ENCODE measurements at regions not wholly inside any gene's neighbourhood (a gene's known extent, or its start where the extent isn't known, plus 50 kb on each side); places are given as distances from the start of the nearest gene placed in this dataset.

DNA sequence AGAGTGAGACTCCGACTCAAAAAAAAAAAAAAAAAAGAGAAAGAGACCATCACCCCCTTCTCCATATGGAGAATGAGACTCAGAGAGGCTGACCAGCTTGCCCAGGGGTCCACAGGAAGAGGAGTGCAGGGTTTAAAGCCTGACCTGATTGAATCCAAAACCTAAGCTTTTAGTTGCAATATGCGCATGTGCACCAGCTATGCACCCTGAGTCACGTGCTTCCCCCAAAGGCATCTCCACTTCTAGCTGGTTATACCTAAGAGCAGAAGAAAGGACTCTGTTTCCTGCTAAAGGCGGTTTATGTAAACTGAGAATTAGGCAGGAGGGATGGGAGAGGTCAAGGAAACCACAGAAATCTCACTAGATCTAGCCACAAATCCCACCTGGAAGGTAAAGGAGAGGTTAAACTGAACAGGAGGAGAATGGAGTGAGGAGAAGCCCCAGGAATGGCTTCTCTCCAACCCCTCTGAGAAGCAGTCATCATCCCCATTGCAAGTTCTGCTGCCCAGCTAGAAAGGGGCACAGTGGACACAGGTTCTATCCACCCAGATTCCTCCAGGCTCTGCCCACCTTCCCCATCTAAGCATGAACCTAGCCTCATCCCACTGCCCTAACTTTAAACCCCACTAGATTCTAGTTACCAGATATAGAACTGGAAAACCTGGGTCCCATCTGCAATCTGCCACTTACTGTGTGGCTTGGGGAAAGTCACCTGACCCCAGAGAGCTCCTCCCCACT is 171.3 kb downstream of the ACTL7B start:
- H2AFZ ChIP-seq (ENCODE audit: low read depth) = no peak overlapping the region
- no peaks in the 10 kb centered on the region for H3K79me2 ChIP-seq (ENCODE audit: insufficient read depth, low read depth)
- no peaks in the 10 kb centered on the region for H3K27me3 ChIP-seq (ENCODE audit: insufficient read depth, low read depth)
- no peak overlapping the region for H3K4me3 ChIP-seq (IDR thresholded peaks at IDR 0.05; ENCODE audit: insufficient read depth, low read depth, low read length)
- H3K36me3 ChIP-seq (ENCODE audit: insufficient read depth) = no peaks in the 10 kb centered on the region
- H3K4me1 ChIP-seq (ENCODE audit: low read depth, poor library complexity, severe bottlenecking) = no peaks in the 10 kb centered on the region
- H3K4me2 ChIP-seq = no peak overlapping the region
- H3K9ac ChIP-seq = no peak overlapping the region
- no peak overlapping the region for H3K27ac ChIP-seq
- no peak for TF ChIP-seq CTCF (conservative IDR thresholded peaks at IDR 0.05; ENCODE audit: low read depth, low read length)
- H4K20me1 ChIP-seq (ENCODE audit: insufficient read depth) = no peaks in the 10 kb centered on the region

DNA sequence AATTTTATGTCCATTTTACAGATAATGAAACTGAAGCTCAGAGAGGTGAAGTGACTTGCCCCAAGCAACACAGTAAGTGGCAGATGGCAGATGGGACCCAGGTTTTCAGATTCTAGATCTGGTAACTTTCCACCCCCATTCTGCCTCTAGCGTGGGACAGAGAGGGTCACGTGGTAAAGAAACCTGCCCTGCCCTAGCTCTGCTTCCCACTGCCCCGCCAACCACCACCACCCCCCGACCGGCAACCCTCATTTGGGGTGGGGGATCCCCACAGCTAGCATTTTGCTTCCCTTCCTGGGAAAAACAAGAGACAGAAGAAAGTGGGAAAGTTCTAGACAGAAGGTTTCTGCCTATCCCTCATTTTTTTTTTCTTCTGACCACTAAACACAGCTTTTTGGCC is 172.5 kb downstream of the ACTL7B start:
- no peaks in the 10 kb centered on the region for H3K4me1 ChIP-seq (ENCODE audit: low read depth, poor library complexity, severe bottlenecking)
- H3K36me3 ChIP-seq (ENCODE audit: insufficient read depth) = no peaks in the 10 kb centered on the region
- no peak for TF ChIP-seq CTCF (conservative IDR thresholded peaks at IDR 0.05; ENCODE audit: low read depth, low read length)
- H3K27ac ChIP-seq = no peak overlapping the region
- no peaks in the 10 kb centered on the region for H3K79me2 ChIP-seq (ENCODE audit: insufficient read depth, low read depth)
- H3K4me3 ChIP-seq (IDR thresholded peaks at IDR 0.05; ENCODE audit: insufficient read depth, low read depth, low read length) = no peak overlapping the region
- no peak overlapping the region for H3K9ac ChIP-seq
- H4K20me1 ChIP-seq (ENCODE audit: insufficient read depth) = no peaks in the 10 kb centered on the region
- no peaks in the 10 kb centered on the region for H3K27me3 ChIP-seq (ENCODE audit: insufficient read depth, low read depth)
- H3K4me2 ChIP-seq = no peak overlapping the region
- no peak overlapping the region for H2AFZ ChIP-seq (ENCODE audit: low read depth)

DNA sequence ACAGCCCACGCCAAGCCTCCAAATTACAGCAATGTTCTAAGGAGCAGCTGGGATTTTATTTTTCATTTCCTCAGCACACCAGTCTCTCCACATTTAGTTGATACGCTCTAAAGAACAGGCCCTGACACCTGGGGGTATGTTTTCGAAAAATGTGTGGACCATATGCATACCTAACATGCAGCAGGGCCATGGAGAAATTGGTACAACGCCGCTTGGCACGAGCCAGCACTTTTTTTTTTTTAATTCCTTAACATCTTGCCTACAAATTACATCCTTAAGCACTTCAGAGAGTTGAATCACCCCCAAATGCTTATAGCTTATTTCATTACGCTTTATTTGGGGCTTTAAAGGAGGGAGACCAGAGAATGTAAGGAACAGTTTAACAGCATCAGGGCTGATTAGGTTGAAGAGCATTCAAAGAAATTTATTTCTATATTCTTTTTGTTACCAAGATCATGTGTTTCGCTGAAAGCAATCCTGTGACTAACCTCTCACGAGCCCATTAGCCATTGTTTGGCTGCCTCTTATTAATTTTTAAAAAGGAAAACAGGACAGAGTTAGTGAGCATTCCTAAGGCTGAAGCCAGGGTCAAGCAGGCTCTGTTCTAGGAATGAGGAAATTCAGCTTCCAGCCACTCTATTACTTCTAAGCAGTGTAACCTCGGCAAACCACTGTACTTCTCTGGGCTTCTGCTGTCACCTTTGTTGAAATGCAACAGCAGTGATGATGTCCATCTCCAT is 173.8 kb downstream of the ACTL7B start:
- Histone ChIP-seq H3K4me3 (IDR thresholded peaks at IDR 0.05; ENCODE audit: insufficient read depth, low read depth, low read length) (no peak overlapping the region), H4K20me1 (ENCODE audit: insufficient read depth) (no peaks in the 10 kb centered on the region), H3K4me2 (no peak overlapping the region), H3K79me2 (ENCODE audit: insufficient read depth, low read depth) (no peaks in the 10 kb centered on the region), H3K27ac (no peak overlapping the region), H3K9ac (no peak overlapping the region), H2AFZ (ENCODE audit: low read depth) (no peak overlapping the region), H3K36me3 (ENCODE audit: insufficient read depth) (no peaks in the 10 kb centered on the region), H3K4me1 (ENCODE audit: low read depth, poor library complexity, severe bottlenecking) (no peaks in the 10 kb centered on the region), H3K27me3 (ENCODE audit: insufficient read depth, low read depth) (no peaks in the 10 kb centered on the region)
- TF ChIP-seq CTCF (conservative IDR thresholded peaks at IDR 0.05; ENCODE audit: low read depth, low read length) = no peak

DNA sequence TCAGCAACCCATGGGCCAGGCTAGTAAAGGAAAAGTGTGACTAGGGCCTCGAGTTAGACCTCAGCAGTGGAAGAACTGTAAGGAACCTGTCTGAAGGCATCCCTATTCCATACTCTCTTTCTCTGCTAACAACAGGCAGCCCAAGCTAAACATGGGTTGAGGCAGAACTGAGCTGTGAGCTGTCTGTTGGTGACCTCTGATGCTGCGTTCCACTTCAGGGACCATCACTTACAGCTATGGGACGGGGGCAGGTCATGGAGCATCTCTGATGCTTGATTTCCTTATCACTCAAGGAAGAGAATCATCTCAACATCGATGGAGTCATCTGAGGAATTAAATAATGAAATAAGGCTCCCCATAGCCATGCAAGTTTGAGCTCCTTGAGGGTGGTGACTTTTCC is 174.8 kb downstream of the ACTL7B start:
- Histone ChIP-seq H4K20me1 (ENCODE audit: insufficient read depth) (no peaks in the 10 kb centered on the region), H3K27ac (no peak overlapping the region), H3K9ac (no peak overlapping the region), H2AFZ (ENCODE audit: low read depth) (no peak overlapping the region), H3K36me3 (ENCODE audit: insufficient read depth) (no peaks in the 10 kb centered on the region), H3K4me1 (ENCODE audit: low read depth, poor library complexity, severe bottlenecking) (no peaks in the 10 kb centered on the region), H3K4me3 (IDR thresholded peaks at IDR 0.05; ENCODE audit: insufficient read depth, low read depth, low read length) (no peak overlapping the region), H3K79me2 (ENCODE audit: insufficient read depth, low read depth) (no peaks in the 10 kb centered on the region), H3K27me3 (ENCODE audit: insufficient read depth, low read depth) (no peaks in the 10 kb centered on the region), H3K4me2 (no peak overlapping the region)
- no peak for TF ChIP-seq CTCF (conservative IDR thresholded peaks at IDR 0.05; ENCODE audit: low read depth, low read length)

All from KMS-11 (cell line).